ENCODE measurements at regions not wholly inside any gene's neighbourhood (a gene's known extent, or its start where the extent isn't known, plus 50 kb on each side); places are given as distances from the start of the nearest gene placed in this dataset.

DNA sequence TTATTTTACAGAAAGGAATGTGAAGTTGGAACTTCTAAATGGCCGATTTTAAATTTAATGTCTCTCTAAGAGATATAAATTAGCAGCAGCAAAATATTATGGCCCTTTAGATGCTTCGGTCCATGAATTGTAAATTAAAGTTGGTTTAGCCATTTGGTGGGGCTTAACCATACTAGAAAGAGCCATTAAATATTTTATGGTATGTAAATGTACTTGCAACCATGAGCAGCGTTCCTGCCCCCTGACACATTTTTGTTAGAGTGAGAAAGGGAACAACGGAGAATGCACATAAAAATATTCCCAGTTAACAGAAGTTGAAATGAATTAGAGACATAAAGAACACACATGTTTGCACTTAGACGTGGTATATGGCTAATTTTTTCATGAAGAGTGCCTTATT, 237.9 kb downstream of the MYLK4 start:
- Histone ChIP-seq H3K4me1 (ENCODE audit: insufficient read depth) (no peaks in the 10 kb centered on the region), H3K9me3 (no peaks in the 10 kb centered on the region), H3K4me3 (no peak overlapping the region), H3K27me3 (no peaks in the 10 kb centered on the region), H3K36me3 (no peaks in the 10 kb centered on the region), H3K27ac (no peak overlapping the region)
- no peak for DNase-seq
- intact Hi-C loops (cut with DNase I) = no loop called here
- 20 to 36% (median 30%) methylated on average over 5 of the region's 5 CpGs for WGBS, 3 donors
- TF ChIP-seq CTCF (IDR thresholded peaks at IDR 0.05) (no peak), EP300 (IDR thresholded peaks at IDR 0.05) (no peak), POLR2A (IDR thresholded peaks at IDR 0.05) (no peak)

DNA sequence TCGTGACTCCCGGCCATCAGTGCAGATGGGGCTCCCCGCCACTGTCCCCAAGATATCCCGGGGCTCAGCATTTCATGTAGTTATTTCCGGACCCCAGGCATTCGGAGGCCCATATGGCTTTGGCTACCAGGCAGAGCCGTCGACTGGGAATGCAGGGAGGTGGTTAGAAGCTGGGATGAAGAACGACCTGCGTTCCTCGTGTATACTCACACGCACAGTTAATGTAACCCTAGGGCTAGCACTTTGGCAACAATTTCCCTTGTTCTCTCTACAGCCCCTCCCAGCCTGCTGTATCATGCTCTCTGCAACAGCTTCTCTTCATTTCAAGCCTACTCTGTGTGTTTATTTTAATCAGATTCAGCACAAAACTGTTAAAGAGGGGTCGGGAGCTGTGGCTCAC, 240.4 kb downstream of the MYLK4 start:
- Histone ChIP-seq H3K27me3 (no peaks in the 10 kb centered on the region), H3K36me3 (no peaks in the 10 kb centered on the region), H3K4me3 (no peak overlapping the region), H3K27ac (no peak overlapping the region), H3K4me1 (ENCODE audit: insufficient read depth) (no peaks in the 10 kb centered on the region), H3K9me3 (no peaks in the 10 kb centered on the region)
- DNase-seq = no peak
- no peak for TF ChIP-seq CTCF (IDR thresholded peaks at IDR 0.05)
- TF ChIP-seq EP300 (IDR thresholded peaks at IDR 0.05) = no peak
- no peak for TF ChIP-seq POLR2A (IDR thresholded peaks at IDR 0.05)
- WGBS, 3 donors = 83 to 90% (median 89%) methylated on average over 13 of the region's 13 CpGs
- intact Hi-C loops (cut with DNase I) = no loop called here

GRCh38 chr6:2509711-2510110, 241.0 kb downstream of the MYLK4 start:
- 30 to 59% (median 35%) methylated on average over 16 of the region's 16 CpGs for WGBS, 3 donors
- intact Hi-C loops (cut with DNase I) = no loop called here
- Histone ChIP-seq H3K36me3 (no peaks in the 10 kb centered on the region), H3K27ac (no peak overlapping the region), H3K27me3 (no peaks in the 10 kb centered on the region), H3K9me3 (no peaks in the 10 kb centered on the region), H3K4me3 (no peak overlapping the region), H3K4me1 (ENCODE audit: insufficient read depth) (no peaks in the 10 kb centered on the region)
- no peak for DNase-seq
- TF ChIP-seq POLR2A (IDR thresholded peaks at IDR 0.05) (no peak), EP300 (IDR thresholded peaks at IDR 0.05) (no peak), CTCF (IDR thresholded peaks at IDR 0.05) (no peak)

DNA sequence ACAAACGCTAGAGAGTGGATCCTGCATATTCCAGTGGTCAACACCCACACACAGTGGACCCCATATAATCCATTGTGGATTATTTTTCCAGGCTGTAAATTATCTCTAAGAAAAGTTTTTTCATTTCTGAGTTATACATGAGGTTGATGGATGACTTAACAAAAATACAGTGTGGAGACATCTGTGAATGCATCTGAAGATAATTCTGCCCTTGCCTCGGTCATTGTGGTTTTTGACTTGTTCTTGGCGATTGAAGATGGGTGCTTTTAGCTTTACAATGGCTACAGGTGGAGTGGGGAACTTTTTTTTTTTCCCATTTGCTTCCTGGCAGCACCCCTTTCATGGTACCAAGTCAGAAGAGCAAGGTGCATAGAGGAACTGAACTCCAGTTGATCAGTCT, 242.7 kb downstream of the MYLK4 start:
- TF ChIP-seq EP300 (IDR thresholded peaks at IDR 0.05) (no peak), POLR2A (IDR thresholded peaks at IDR 0.05) (no peak), CTCF (IDR thresholded peaks at IDR 0.05) (no peak)
- H3K4me3 ChIP-seq = no peak overlapping the region
- no peak for DNase-seq
- H3K9me3 ChIP-seq = no peaks in the 10 kb centered on the region
- 69 to 81% (median 76%) methylated on average over 3 of the region's 3 CpGs for WGBS, 3 donors
- intact Hi-C loops (cut with DNase I) = no loop called here
- H3K4me1 ChIP-seq (ENCODE audit: insufficient read depth) = no peaks in the 10 kb centered on the region
- H3K36me3 ChIP-seq = no peaks in the 10 kb centered on the region
- no peak overlapping the region for H3K27ac ChIP-seq
- H3K27me3 ChIP-seq = no peaks in the 10 kb centered on the region
